ENCODE measurements at regions not wholly inside any gene's neighbourhood (a gene's known extent, or its start where the extent isn't known, plus 50 kb on each side); places are given as distances from the start of the nearest gene placed in this dataset.
"Not testable (repeated sequence)": the region's sequence is repeated elsewhere in the genome, so short reads cannot be mapped to it uniquely, and the experiment has no call there.

GRCh38 chr16:48067388-48067787 is 88.4 kb downstream of the ABCC12 start:
- TF ChIP-seq CTCF (IDR thresholded peaks at IDR 0.05): no peak
- H3K36me3 ChIP-seq: no peaks in the 10 kb centered on the region
- H3F3A ChIP-seq (ENCODE audit: low read depth): no peaks in the 10 kb centered on the region
- no peaks in the 10 kb centered on the region for H3K4me1 ChIP-seq
- H3K27ac Mint-ChIP-seq: peak overlapping the region; percentile 74
- no peaks in the 10 kb centered on the region for H4K20me1 ChIP-seq (ENCODE audit: low read depth)
- H3K4me2 ChIP-seq: no peak overlapping the region
- H3K9me3 ChIP-seq (ENCODE audit: low read depth): no peaks in the 10 kb centered on the region
- no peak overlapping the region for H2AFZ ChIP-seq (replicated peaks)
- H3K4me1 Mint-ChIP-seq: no peaks in the 10 kb centered on the region
- no peaks in the 10 kb centered on the region for H3K27me3 ChIP-seq
- no peak overlapping the region for H3K4me3 ChIP-seq
- H3K9ac ChIP-seq: no peak overlapping the region
- H3K79me2 ChIP-seq (ENCODE audit: low read depth): no peaks in the 10 kb centered on the region
- peaks cover 10% of the 10 kb centered on the region for H3K27me3 Mint-ChIP-seq (ENCODE audit: insufficient read depth, low read depth)
- no peak overlapping the region for H3K4me3 Mint-ChIP-seq
- no peaks in the 10 kb centered on the region for H3K9me3 Mint-ChIP-seq
- DNase-seq (ENCODE audit: low spot score): no peak
- H3K27ac ChIP-seq: no peak overlapping the region
- no peaks in the 10 kb centered on the region for H3K36me3 Mint-ChIP-seq

GRCh38 chr16:48064971-48065370 is 90.8 kb downstream of the ABCC12 start:
- no peaks in the 10 kb centered on the region for H3F3A ChIP-seq (ENCODE audit: low read depth)
- no peaks in the 10 kb centered on the region for H3K9me3 ChIP-seq (ENCODE audit: low read depth)
- no peaks in the 10 kb centered on the region for H4K20me1 ChIP-seq (ENCODE audit: low read depth)
- H3K27ac ChIP-seq: no peak overlapping the region
- no peak overlapping the region for H3K4me3 ChIP-seq
- no peaks in the 10 kb centered on the region for H3K36me3 ChIP-seq
- H3K4me2 ChIP-seq: no peak overlapping the region
- no peak overlapping the region for H3K9ac ChIP-seq
- no peaks in the 10 kb centered on the region for H3K4me1 ChIP-seq
- no peaks in the 10 kb centered on the region for H3K27me3 ChIP-seq
- Mint-ChIP-seq H3K27ac (no peak overlapping the region), H3K9me3 (no peaks in the 10 kb centered on the region), H3K4me1 (no peaks in the 10 kb centered on the region), H3K36me3 (no peaks in the 10 kb centered on the region), H3K4me3 (no peak overlapping the region), H3K27me3 (ENCODE audit: insufficient read depth, low read depth) (peaks cover 8% of the 10 kb centered on the region)
- no peak overlapping the region for H2AFZ ChIP-seq (replicated peaks)
- TF ChIP-seq CTCF (IDR thresholded peaks at IDR 0.05) (no peak), EZH2 (IDR thresholded peaks at IDR 0.05) (no peak), EZH2phosphoT487 (IDR thresholded peaks at IDR 0.05) (no peak)
- no peak for DNase-seq (ENCODE audit: low spot score)
- H3K79me2 ChIP-seq (ENCODE audit: low read depth): no peaks in the 10 kb centered on the region

GRCh38 chr16:48062681-48063080 is 93.1 kb downstream of the ABCC12 start:
- Histone ChIP-seq H3K27me3 (no peaks in the 10 kb centered on the region), H3K79me2 (ENCODE audit: low read depth) (no peaks in the 10 kb centered on the region), H3K4me2 (no peak overlapping the region), H3F3A (ENCODE audit: low read depth) (no peaks in the 10 kb centered on the region), H3K36me3 (no peaks in the 10 kb centered on the region), H3K27ac (no peak overlapping the region), H3K9me3 (ENCODE audit: low read depth) (no peaks in the 10 kb centered on the region), H3K4me3 (no peak overlapping the region), H3K9ac (no peak overlapping the region), H4K20me1 (ENCODE audit: low read depth) (no peaks in the 10 kb centered on the region), H3K4me1 (no peaks in the 10 kb centered on the region), H2AFZ (replicated peaks) (no peak overlapping the region)
- Mint-ChIP-seq H3K27ac (no peak overlapping the region), H3K27me3 (ENCODE audit: insufficient read depth, low read depth) (peaks cover 2% of the 10 kb centered on the region), H3K9me3 (peaks cover 3% of the 10 kb centered on the region), H3K36me3 (no peaks in the 10 kb centered on the region), H3K4me3 (no peak overlapping the region), H3K4me1 (no peaks in the 10 kb centered on the region)
- DNase-seq (ENCODE audit: low spot score): no peak
- TF ChIP-seq EZH2 (IDR thresholded peaks at IDR 0.05): no peak
- TF ChIP-seq CTCF (IDR thresholded peaks at IDR 0.05): no peak
- no peak for TF ChIP-seq EZH2phosphoT487 (IDR thresholded peaks at IDR 0.05)

DNA sequence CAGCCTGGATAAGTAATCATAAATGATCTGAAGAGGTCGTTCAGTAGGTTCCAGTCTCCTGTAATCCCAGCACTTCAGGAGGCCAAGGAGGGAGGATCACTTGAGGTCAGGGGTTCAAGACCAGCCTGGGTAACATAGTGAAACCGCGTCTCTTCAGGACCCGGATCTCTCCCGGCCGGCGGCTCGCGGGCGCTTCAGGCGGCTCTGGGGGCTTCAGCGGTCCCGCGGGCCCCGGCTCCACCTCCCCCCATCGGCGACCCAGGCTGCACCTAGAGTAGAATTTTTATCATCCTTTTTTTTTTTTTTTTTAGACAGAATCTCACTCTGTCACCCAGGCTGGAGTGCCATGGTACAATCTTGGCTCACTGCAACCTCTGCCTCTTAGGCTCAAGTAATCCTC is 95.9 kb downstream of the ABCC12 start:
- Mint-ChIP-seq H3K9me3 (peaks cover 3% of the 10 kb centered on the region), H3K4me1 (peaks cover 6% of the 10 kb centered on the region), H3K27ac (no peak overlapping the region), H3K36me3 (no peaks in the 10 kb centered on the region), H3K4me3 (no peak overlapping the region), H3K27me3 (ENCODE audit: insufficient read depth, low read depth) (peaks cover 2% of the 10 kb centered on the region)
- peaks cover 6% of the 10 kb centered on the region for H3K27me3 ChIP-seq
- H3K79me2 ChIP-seq (ENCODE audit: low read depth): no peaks in the 10 kb centered on the region
- TF ChIP-seq EZH2phosphoT487 (IDR thresholded peaks at IDR 0.05) (no peak), EZH2 (IDR thresholded peaks at IDR 0.05) (no peak), CTCF (IDR thresholded peaks at IDR 0.05) (no peak)
- H3K9me3 ChIP-seq (ENCODE audit: low read depth): no peaks in the 10 kb centered on the region
- no peaks in the 10 kb centered on the region for H3F3A ChIP-seq (ENCODE audit: low read depth)
- no peaks in the 10 kb centered on the region for H3K4me1 ChIP-seq
- DNase-seq (ENCODE audit: low spot score): no peak
- no peaks in the 10 kb centered on the region for H3K36me3 ChIP-seq
- H3K4me2 ChIP-seq: no peak overlapping the region
- H3K9ac ChIP-seq: no peak overlapping the region
- H2AFZ ChIP-seq (replicated peaks): no peak overlapping the region
- H3K27ac ChIP-seq: no peak overlapping the region
- H4K20me1 ChIP-seq (ENCODE audit: low read depth): no peaks in the 10 kb centered on the region
- no peak overlapping the region for H3K4me3 ChIP-seq

GRCh38 chr16:48059190-48059589 is 96.6 kb downstream of the ABCC12 start:
- H3K4me1 ChIP-seq; H4K20me1 ChIP-seq (ENCODE audit: low read depth); H3K27me3 Mint-ChIP-seq (ENCODE audit: insufficient read depth, low read depth); H3K4me3 Mint-ChIP-seq; H2AFZ ChIP-seq (replicated peaks); H3K36me3 ChIP-seq; H3K9me3 Mint-ChIP-seq; H3K27me3 ChIP-seq; H3K4me3 ChIP-seq; H3K9ac ChIP-seq; H3K27ac ChIP-seq; H3F3A ChIP-seq (ENCODE audit: low read depth); H3K4me1 Mint-ChIP-seq; DNase-seq (ENCODE audit: low spot score); H3K4me2 ChIP-seq; H3K36me3 Mint-ChIP-seq; H3K9me3 ChIP-seq (ENCODE audit: low read depth); H3K79me2 ChIP-seq (ENCODE audit: low read depth); H3K27ac Mint-ChIP-seq: not testable (repeated sequence)
